ENCODE measurements at regions not wholly inside any gene's neighbourhood (a gene's known extent, or its start where the extent isn't known, plus 50 kb on each side); places are given as distances from the start of the nearest gene placed in this dataset.

DNA sequence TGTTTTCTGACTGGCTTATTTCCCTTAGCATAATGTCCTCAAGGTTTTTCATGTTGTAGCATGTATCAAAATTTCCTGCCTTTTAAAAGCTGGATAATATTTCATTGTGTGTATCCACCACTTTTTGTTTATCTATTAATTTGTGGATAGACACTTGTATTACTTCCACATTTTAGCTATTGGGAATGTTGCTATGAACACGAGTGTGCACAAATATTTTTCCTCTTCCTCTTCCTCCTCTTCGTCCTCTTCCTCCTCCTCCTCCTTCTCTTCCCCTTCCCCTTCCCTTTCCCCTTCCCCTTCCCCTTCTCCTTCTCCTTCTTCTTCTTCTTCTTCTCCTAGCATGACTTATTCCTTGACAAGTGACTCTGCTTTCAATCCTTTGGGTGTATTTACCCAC is 51.2 kb upstream of the KL start:
- no peak overlapping the region for H3K4me3 ChIP-seq (ENCODE audit: low read length)
- H3K27me3 Mint-ChIP-seq = peaks cover 2% of the 10 kb centered on the region
- H3K27me3 ChIP-seq (ENCODE audit: control insufficient read depth in 1 of 2, insufficient read depth in 2 of 2, low read length in 2 of 2) = peaks cover 0 to 3% of the 10 kb centered on the region in 2 experiments
- no peaks in the 10 kb centered on the region for H3K36me3 ChIP-seq (ENCODE audit: insufficient read depth, low read length)
- CTCF ChIA-PET = no interaction called here
- TF ChIP-seq, protein P1, sequence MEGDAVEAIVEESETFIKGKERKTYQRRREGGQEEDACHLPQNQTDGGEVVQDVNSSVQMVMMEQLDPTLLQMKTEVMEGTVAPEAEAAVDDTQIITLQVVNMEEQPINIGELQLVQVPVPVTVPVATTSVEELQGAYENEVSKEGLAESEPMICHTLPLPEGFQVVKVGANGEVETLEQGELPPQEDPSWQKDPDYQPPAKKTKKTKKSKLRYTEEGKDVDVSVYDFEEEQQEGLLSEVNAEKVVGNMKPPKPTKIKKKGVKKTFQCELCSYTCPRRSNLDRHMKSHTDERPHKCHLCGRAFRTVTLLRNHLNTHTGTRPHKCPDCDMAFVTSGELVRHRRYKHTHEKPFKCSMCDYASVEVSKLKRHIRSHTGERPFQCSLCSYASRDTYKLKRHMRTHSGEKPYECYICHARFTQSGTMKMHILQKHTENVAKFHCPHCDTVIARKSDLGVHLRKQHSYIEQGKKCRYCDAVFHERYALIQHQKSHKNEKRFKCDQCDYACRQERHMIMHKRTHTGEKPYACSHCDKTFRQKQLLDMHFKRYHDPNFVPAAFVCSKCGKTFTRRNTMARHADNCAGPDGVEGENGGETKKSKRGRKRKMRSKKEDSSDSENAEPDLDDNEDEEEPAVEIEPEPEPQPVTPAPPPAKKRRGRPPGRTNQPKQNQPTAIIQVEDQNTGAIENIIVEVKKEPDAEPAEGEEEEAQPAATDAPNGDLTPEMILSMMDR (IDR thresholded peaks at IDR 0.05) = no peak
- peaks cover 0 to 3% of the 10 kb centered on the region in 2 experiments for H3K9me3 ChIP-seq (ENCODE audit: control insufficient read depth in 1 of 2, insufficient read depth in 1 of 2, low read length in 2 of 2)
- no peaks in the 10 kb centered on the region for H3K36me3 Mint-ChIP-seq (ENCODE audit: low read depth)
- DNase-seq (no peak), ATAC-seq (ENCODE audit: poor library complexity) (no peak)
- no peaks in the 10 kb centered on the region for H3K4me1 Mint-ChIP-seq (ENCODE audit: low read depth)
- no peaks in the 10 kb centered on the region for H3K4me1 ChIP-seq (ENCODE audit: insufficient read depth, low read length)
- H3K27ac Mint-ChIP-seq = no peak overlapping the region
- H3K4me3 Mint-ChIP-seq = no peak overlapping the region
- POLR2A ChIA-PET = no interaction called here
- intact Hi-C loops (cut with DNase I, micrococcal nuclease) = no loop called here
- H3K27ac ChIP-seq (ENCODE audit: low read depth in 1 of 2, low read length in 2 of 2) = no peak overlapping the region
- no peaks in the 10 kb centered on the region for H3K9me3 Mint-ChIP-seq

Data from CD4-positive, alpha-beta T cell (primary cell).